HG02571 (cell line): ENCODE measurements at regions not wholly inside any gene's neighbourhood (a gene's known extent, or its start where the extent isn't known, plus 50 kb on each side); places are given as distances from the start of the nearest gene placed in this dataset.
"Not testable (repeated sequence)": the region's sequence is repeated elsewhere in the genome, so short reads cannot be mapped to it uniquely, and the experiment has no call there.

Experiments used
- ATAC-seq: cut with Tn5 transposase; IDR thresholded peaks from one replicate; pipeline ENCODE4 v1.9.1; 2021; ENCODE audit warnings: mild to moderate bottlenecking, moderate library complexity; ENCODE audit not compliant: unreplicated experiment

DNA sequence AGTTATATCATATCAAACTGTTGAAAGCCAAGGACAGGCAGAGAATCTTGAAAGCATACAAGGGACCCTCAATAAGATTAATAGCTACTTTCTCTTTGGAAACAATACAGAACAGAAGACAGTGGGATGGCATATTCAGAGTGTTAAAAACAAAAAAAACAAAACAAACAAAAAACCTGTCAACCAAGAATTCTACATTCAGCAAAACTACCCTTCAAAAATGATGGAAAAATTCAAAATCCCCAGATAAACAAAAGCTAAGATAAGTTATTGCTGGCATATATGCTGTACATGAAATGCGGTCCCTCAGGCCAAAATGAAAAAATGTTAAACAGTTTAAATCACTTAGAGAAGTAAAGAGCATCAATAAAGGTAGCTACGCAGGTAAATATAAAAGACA is 425.1 kb downstream of the ACTL7B start:
- no peak for ATAC-seq

- ATAC-seq = no peak
Measured at GRCh38 chr9:108427751-108428150, 428.0 kb downstream of the ACTL7B start.

GRCh38 chr9:108426421-108426940 is 429.3 kb downstream of the ACTL7B start:
- ATAC-seq = not testable (repeated sequence)

DNA sequence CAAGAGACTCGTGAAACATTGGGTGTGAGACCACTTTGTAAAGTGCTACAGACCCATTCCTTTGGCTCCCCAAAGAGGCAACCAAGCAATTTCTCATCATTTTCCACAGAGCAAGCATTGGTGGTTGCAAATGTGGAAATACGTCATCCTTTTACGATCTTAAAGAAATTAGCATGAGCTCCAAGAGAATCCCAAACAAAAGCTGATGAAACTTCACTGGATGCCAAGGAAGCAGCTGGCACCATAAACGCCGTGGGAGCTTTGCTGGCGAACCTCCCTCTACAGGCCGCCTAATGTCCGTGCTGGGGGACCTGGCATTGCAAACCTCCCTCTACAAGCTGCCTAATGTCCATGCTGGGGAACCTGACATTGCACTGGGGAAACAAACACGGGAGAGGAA is 432.4 kb downstream of the ACTL7B start:
- no peak for ATAC-seq

- ATAC-seq = no peak
Measured at GRCh38 chr9:108419379-108419778, 436.4 kb downstream of the ACTL7B start.

- ATAC-seq = no peak
Measured at GRCh38 chr9:108417726-108418125, 438.1 kb downstream of the ACTL7B start.

DNA sequence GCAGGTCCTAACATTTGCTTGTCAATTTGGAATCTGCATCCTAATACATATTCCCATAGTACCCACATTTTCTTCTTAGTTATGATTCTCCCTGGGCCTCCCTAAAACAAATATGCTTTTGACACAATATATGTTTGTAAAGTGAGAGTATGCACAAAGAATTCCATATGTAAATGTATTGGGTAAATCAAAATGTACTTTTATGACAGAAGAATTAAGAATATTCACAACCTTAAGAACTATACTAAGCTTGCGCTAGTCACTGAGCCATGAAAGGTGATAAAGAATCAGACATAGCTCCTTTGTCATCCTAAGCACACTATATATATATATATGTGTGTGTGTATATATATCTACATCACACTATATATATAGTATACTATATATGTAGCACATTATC is 438.5 kb downstream of the ACTL7B start:
- no peak for ATAC-seq

- ATAC-seq = no peak
Measured at GRCh38 chr9:108416324-108416723, 439.5 kb downstream of the ACTL7B start.

DNA sequence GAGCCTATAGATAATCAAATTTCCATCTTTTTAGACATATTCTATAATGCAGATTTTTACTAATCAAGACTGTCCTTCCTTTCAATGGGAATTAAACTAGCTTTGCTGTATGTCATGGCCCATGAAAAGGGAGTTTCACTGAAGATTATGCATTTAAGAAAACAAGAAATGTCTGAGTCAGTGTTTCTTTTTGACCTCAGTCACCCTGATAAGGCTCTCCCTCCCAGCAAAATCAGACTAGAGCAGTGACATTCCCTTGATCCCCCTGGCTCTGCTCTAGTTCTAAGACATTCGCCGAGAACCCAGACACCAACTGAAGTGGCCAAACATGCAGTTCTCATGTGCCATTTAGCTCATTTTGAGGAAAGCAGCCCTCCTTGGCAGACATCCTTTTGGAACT is 442.0 kb downstream of the ACTL7B start:
- no peak for ATAC-seq

GRCh38 chr9:108412755-108413154 is 443.0 kb downstream of the ACTL7B start:
- no peak for ATAC-seq

DNA sequence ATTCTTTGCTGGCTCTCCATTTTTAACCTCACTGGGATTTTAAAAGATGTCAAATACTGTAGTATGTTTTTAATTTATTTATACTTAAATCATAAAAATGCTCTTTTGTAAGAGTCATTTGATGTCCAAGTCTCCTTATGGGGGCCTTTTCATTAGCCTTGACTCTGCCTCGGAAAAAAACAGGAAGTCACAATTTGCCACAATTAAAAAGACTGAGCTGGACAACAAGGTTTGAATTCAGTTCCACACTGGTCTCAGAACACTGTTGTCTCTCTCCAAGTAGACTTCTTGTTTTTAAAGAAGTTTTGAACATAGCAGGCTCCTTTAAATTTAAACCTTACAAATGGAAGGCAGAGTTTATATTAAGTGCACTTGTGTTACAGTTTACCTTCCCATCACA is 444.2 kb downstream of the ACTL7B start:
- ATAC-seq = no peak

- no peak for ATAC-seq
Measured at GRCh38 chr9:108410161-108410560, 445.6 kb downstream of the ACTL7B start.

DNA sequence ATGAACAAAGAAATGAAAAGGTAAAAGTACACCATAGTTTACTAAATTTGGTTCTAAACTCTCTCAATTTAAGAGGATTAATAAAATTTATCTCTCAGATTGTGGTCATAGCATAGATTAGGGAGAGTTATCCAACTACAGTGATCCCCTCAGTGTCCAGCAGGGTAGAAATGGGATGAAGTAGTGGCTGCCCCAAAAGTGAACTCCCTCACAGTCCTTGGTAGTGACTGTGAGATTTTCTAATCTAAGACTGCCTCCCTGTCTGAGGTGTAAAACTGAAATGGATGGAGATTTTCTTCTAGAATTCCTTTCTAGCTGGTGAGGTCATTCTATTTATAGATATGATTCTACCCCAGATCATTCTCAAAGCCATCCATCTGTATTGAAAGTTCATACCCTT is 455.5 kb downstream of the ACTL7B start:
- ATAC-seq = no peak

DNA sequence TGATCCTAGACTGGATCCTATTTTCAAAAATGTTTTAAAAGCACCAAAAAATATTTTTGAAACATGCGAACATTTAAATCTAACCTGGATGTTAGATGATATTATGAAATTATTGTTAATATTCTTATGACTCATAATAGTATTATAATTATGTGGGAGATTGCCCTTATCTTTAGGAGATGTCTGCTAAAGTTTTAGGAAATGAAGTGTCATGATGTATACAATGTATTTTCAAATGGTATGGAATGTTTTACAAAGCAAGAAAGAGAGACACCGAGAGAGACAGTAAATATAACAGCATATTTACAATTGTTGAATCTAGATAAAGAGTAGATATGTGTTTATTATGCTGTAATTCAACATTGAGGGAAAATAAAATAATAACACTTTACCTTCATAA is 455.9 kb downstream of the ACTL7B start:
- ATAC-seq = no peak

DNA sequence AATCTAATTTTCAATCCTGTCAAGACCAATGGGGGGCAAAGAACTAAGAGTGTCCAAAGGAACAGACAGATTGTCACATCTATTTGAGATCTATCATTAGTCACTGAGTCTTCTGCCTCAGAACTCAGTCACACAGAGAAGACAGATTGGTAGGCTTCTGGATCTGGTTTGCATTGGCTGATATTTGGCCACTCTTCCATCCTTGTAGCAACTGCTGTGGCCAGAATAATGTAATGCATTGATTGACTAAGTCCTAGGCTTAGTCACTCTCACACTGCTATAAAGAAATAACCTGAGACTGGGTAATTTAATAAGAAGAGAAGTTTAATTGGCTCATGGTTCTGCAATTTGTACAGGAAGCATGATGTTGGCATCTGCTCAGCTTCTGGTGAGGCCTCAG is 458.5 kb downstream of the ACTL7B start:
- no peak for ATAC-seq

DNA sequence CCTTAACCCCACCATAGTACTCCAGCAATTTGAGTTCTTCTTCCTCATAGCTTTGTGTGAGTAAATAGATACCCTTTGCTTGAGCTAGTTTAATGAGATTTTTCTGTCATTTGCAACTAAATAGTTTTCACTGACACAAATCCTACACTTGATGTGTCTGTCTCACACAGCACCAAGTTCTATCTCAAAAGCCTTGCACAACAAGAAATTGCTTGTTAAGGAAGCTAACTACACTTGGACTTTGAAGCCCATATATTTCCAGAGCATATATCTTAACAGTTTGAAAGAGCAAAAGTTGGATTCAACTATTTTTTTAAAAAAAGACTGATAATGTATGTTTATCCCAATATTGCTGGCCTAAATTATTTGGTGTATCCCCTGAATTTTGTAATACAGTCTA is 459.2 kb downstream of the ACTL7B start:
- no peak for ATAC-seq

DNA sequence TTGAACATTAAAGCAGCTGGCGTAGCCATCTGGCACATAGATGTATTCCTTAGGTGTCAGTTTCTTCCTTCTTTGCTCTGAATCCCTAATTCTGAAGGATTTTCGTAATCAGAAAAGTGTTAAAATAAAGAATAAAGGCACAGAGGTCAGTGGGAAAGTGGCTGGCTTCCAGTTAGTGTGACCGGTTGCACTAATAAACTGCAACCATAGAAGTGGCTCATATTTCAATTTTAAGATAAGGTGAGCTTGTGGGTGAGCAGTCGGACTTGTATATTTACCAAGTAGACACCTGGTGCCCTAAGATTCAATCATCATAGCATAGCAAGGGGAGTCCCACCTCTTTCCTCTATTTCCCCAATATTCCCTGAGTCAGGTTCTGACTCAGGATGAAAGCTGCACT is 459.6 kb downstream of the ACTL7B start:
- ATAC-seq = no peak

DNA sequence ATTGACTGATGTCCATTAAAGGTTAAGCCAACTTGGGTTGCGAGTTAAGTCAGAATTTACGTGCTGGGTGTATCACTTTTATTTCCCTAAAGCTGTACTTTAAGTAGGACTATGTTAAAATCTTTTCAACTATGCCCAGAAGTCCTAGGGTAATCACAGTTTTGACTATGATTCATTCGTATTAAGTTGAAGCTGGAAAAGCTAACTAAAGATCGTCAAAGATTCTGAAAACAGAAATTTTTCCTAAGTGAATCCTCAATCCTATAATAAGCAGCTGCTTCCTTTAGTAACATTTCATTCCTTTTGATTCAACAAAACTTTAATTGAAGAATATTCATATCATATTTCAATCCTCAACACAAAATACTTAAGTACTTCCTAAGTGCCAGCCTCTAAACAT is 460.4 kb downstream of the ACTL7B start:
- no peak for ATAC-seq

DNA sequence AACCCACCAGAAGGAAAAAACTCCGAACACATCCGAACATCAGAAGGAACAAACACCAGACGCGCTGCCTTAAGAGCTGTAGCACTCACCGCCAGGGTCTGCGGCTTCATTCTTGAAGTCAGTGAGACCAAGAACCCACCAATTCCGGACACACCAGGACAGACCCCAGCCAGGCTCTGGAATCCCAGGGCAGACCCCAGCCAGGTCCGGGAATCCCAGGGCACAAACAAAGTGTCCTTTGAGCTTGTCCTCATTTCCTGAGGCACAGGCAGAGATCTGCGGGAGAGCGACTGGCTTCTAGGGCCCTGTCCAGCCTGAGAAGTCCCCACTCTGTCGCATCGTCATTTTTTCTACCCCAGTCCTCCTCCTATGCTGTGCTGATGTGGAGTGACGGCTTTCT is 461.1 kb downstream of the ACTL7B start:
- ATAC-seq = no peak

DNA sequence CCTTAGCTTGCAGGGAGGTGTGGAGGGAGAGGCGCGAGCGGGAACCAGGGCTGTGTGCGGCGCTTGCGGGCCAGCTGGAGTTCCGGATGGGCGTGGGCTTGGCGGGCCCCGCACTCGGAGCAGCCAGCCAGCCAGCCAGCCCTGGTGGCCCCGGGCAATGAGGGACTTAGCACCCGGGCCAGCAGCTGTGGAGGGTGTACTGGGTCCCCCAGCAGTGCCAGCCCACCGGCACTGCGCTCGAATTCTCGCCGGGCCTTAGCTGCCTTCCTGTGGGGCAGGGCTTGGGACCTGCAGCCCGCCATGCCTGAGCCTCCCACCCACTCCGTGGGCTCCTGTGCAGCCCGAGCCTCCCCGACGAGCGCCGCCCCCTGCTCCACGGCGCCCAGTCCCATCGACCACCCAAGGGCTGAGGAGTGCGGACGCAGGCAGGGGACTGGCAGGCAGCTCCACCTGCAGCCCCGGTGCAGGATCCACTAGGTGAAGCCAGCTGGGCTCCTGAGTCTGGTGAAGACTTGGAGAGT is 462.2 kb downstream of the ACTL7B start:
- ATAC-seq = not testable (repeated sequence)

DNA sequence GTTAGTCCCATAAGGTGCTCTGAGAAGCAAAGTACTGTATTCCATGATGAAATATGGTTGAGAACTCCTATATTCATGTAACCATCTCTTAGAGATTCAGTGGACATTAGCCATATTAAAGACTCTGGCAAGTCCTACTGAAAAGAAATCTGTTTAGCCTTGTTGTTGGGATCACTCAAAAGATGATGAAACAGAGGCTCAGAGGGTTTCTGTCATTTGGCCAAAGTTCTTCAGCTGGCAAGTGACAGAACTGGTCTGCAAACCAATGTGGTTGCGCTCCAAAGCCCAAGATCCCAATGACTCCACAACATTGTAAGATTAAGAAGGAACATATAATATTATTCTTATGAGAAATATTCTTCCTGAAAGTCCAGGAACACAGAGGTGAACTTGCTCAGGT is 462.9 kb downstream of the ACTL7B start:
- ATAC-seq = no peak

GRCh38 chr9:108389056-108389455 is 466.7 kb downstream of the ACTL7B start:
- ATAC-seq = no peak

GRCh38 chr9:108386859-108387384 is 468.9 kb downstream of the ACTL7B start:
- ATAC-seq = no peak
